LoVo (cell line): ENCODE measurements at regions not wholly inside any gene's neighbourhood (a gene's known extent, or its start where the extent isn't known, plus 50 kb on each side); places are given as distances from the start of the nearest gene placed in this dataset.

Experiments used
- DNase-seq: peaks from one replicate; pipeline ENCODE4 v3.0.0-alpha.2; 2016; ENCODE audit warnings: low spot score

DNA sequence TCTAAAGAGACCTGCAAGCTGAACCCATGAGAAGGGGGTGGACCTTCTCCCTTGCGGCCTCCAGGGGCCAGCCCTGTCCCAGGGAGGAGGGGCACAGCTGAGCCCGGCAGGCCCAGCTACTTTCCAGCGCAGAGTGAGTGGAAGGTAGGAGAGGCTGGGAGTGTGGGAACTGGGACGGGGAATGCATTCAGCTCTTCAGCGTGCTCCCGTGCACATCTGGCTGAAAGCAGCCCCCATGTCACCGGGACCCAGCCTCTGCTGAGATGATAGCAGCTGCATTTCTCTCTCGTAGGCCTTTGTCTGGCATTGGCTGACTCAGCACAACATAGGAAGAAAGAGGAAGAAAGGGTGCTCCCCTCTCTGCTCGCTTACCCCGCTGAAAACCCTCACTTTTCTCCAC lies 951.5 kb downstream of the TBC1D22A start:
- no peak for DNase-seq

DNA sequence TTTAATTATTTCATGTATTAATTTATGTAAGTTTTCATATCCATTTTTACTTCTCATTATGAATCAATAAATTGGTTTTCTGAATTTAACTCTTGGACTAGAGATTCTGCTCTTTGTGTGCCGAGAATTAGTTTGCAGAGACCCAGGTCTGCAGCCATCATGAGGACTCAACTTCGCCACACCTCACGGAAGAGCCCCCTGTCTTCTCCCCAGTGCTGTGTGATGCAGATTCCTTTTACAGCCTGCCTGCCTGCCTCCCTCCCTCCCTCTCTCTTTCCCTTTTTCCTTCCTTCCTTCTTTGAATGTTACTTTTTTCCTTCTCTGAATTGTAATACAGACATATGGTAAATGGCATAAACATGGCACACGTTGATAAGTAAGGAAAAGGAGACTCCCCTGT lies 947.7 kb downstream of the TBC1D22A start:
- DNase-seq = no peak

DNA sequence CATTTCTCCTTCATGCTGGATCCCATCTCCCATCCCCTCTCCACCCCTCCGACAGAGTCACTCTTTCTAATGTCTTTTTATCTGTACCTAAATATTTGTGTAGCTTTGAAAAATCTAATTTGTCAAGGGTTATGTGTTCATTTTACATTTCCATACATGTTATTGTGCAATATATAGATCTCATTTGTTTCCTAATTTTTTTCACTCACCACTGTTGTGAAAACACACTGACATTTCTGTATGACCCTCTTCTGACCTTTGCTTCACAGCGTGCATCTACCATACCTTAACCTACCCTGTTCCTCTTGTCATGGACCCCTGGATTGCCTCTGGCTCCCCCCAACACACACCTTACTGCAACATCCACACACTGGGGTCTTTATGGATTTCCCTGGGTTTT lies 942.9 kb downstream of the TBC1D22A start:
- no peak for DNase-seq

DNA sequence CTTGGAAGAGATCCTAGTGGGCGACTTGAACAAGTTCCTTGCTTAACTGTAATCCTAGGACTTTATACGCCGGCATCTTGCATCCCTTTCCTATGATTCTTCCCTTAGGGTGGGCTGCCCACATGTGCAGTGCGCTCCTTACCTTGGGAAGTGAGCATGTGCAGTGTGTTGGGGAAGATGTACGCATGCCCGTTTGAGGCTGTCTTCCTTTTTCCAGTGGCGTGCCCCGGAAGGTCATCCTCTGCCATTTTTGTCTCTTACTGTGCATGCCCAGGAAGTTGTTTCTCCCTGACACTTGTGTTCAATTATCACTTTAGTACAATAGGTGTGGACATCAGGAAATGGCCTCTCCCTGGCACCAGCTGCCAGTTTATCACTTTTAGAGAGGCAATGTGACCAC lies 936.5 kb downstream of the TBC1D22A start:
- DNase-seq = no peak

DNA sequence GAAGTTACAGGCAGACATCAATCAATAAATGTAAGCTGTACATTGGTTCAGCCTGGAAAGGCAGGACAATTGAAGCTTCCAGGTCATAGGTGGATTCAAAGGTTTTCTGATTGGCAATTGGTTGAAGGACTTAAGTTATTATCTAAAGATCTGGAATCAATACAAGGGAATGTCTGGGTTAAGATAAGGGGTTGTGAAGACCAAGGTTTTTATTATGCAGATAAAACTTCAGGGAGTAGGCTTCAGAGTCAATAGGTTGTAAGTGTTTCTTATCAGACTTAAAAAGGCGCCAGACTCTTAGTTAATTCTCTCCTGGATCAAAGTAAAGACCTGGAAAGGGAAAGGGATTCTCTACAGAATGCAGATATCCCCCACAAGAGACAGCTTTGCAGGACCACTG lies 935.4 kb downstream of the TBC1D22A start:
- no peak for DNase-seq

DNA sequence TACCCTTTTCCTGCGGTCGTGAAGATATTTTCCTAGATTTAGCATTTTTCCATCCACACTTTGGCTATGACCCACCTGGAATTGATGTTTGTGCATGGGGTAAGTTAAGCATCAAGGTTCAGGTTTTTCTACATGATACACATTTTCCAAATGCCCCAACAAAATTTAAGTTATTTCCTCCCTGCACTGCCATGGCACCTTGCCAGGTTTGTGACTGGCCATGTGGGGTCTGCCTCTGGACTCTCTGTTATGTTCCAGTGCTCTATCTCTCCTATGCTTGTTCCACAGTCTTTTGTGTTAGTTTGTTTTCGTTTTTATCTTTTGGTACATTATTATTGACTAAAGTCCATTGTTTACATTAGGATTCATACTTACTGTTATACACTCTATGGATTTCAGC lies 934.3 kb downstream of the TBC1D22A start:
- DNase-seq = no peak

DNA sequence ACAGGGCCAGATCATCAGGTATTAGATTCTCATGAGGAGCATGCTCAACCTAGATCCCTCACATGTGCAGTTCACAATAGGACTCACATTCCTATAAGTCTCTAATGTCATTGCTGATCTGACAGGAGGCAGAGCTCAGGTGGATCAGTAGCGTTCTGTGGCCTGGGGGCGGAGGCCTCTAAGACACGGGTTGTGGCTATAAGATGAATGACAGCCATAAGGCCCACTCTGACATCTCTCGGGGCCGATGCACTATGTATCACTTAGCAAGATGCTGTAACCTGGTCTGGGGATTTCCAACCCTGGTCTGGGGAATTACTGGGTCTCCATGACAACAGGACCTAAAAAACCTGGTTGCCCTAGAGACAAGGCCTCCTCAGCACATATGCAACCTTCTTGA lies 932.7 kb downstream of the TBC1D22A start:
- no peak for DNase-seq

DNA sequence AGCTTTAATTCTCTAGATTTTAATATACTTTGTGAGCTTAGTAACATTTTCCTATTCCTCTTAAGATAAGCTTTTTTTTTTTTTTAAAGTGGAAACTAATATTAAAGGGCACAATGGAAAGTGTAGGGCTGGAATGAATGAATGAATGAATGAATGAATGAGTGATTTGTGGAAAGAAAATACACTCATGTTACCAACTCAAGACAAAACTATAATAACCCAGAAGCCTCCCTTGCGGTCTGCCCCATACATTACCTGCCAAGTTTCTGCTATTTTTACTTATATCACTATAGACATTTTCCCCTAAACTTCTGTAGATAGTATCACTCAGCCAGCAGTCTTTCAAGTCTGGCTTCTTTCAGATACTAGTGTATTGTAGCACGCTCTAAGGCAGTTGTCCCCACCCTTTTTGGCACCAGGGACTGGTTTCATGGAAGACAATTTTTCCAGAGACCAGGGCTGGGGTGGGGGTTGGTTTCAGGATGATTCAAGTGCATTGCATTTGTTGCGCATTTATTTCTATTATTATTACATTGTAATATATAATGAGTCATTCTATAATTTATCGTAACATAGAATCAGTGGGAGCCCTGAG lies 932.2 kb downstream of the TBC1D22A start:
- no peak for DNase-seq

DNA sequence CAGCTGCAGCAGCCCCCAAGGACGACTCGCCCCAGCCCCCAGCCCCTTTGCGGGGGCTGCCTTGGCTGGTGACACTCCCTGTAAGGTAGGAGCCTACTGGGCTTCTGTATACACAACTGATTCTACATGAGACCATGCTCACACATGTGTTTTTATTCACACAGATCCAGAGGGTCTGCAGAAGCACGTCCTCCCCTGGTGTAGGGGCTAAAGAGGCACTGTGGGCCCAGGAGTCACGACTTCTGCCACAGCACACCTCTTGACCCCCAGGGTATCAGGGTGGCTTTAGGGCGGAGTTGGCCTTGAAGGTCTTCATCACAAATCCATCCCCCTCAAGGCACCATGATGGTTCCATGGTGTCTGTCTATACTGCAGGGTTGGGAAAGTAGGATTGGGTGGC lies 931.2 kb downstream of the TBC1D22A start:
- no peak for DNase-seq

DNA sequence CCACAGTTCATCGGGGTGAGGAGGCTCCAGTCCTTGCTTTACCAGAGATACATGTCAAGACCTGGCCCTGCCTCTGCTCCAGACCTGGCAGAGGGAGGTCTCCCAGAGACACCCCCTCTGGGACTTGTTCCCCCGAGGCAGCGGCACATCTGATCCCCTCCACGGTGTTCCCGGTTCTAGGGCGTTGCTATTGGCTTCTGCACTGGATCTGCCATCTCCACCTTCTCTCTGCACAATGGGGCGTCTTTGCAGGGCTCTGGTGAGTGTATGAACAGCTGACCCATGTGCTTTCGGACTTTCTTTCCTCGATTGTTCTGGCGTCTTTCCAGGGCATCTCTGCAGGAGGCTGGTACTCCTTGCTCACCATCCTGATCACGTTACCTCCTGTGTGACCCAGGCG lies 930.4 kb downstream of the TBC1D22A start:
- no peak for DNase-seq

DNA sequence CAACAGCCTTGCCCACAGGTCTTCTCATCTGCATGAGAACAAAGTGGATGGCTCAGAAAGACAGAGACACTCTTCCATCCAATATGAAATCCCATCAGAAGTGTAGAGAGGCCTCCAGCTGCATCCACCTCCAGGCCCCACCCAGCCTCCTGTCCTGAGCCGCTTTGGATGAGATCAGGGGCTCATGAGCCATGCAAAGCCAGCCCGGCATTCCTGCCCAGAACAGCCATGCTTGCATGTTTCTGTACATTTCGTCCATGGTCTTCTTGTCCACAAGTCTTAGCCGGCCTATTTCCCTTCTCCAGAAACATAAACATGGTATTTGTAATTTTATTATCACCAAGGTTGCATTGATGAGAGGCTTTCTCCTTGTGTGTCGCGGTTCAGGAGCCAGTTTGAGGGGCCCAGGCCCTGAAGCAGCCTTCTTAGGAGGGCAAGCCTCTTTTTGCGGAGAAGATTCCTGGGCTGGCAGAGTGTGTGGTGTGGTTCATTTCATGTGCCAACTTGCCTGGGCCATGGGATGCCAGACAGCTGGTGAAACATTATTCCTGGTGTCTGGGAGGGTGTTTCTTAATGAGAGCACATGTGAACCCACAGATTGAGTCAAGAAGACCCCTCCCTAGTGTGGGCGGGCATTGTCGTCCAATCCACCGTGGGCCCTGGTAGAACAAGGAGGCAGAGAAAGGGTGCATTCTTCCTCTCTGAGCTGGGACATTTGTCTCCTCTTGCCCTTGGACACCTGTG lies 928.9 kb downstream of the TBC1D22A start:
- DNase-seq = no peak

DNA sequence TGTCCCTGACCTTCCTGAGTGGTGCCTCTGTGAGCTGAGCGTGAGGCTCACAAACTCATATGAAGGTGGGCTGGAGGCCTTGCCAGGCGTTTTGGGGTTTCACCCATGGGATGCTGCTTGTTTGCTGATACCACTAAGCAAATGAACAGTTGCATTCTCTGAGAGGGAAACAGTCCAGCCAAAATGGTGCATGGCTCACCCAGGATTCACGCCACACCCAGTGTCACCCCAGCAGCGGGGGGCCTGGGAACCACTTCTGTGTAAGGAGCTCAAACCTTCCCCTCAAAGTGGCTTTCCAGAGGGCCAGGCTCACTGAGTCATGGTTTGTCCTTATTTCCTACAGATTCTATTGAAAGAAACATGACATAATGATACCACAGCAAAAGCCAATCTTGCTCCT lies 928.1 kb downstream of the TBC1D22A start:
- no peak for DNase-seq

DNA sequence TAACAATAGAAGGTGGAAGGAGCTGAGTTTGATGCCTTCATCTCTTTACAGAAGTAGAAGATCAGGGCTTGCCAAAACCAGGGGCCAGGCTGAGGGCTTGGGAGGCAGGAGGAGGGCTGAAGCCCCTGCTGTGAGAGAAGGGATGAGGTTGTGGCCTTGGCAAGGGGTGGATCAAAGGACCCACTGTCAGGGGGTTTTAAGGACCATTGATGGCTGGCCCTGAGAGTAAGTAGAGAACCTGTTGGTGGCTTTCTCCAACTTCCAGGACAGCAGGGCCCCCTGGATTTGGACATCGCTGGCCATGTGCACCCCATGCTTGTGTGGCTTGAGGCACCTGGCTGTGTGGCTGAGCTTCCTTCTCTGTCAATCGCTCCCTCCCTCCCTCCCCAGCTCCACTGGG lies 927.7 kb downstream of the TBC1D22A start:
- DNase-seq = no peak

DNA sequence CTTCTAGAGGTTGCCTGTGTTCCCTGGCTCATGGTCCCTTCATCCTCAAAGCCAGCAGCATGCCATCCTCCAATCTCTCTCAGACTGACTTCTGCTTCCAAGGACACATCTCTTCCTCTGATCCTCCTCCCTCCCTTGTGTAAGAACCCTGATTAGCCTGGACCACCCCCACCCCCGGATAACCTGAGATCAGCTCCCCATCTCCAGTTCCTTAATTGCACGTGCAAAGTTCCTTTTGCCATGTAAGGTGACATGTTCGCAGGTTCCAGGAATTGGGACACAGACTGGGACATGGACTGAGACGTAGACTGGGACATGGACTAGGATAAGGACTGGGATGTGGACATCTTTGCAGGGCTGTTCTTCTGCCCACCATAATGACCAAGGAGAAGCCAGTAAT lies 925.3 kb downstream of the TBC1D22A start:
- no peak for DNase-seq

DNA sequence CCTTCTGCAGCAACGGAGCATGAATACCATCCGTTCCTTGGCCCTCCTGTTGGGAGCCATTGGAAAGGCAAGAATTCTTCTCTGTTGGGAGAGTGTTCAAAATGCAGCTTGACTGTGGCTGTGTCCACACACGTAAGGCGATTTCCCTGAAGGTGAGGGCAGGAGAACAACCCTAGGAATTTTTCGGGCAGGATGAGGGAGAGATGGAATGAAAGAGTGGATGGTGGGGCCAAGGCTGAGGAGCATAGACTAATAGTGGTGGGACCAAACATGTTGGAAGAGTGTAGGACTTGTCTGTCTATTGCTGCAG lies 924.9 kb downstream of the TBC1D22A start:
- DNase-seq = no peak

DNA sequence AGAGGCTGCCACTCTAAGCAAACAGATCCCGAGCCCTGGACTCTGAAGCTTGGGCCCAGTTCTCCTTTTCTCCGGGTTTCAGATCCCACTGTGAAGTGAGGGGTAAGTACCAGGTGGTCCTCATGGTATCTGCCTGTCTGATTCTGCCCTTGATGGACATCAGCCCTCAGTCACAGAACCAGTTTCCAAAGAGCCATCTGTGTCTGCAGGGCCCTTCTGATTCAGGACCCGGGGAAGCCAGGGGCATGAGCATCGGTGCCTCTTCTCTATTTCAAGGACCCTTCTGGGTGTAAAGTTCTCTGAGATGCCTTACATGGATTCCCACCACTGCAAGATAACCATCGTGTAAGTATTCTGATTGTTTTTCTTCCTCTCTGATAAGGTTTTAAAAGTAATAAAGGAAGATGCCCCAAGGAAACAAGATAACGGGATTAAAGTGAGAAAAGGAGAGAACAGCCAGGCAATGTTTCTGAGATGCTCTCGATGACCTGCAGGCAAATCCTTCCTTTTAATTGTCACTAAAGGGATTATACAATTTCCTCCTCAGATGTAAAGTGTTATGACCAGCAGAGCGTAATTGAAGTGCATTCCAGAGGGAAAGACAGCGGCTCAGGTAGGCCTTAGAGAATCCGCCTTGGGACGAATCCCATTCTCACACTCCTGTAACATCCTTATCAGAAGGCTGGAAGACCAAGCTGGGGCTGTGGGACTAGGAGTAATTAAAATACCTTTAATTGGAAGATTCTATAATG lies 924.3 kb downstream of the TBC1D22A start:
- no peak for DNase-seq

DNA sequence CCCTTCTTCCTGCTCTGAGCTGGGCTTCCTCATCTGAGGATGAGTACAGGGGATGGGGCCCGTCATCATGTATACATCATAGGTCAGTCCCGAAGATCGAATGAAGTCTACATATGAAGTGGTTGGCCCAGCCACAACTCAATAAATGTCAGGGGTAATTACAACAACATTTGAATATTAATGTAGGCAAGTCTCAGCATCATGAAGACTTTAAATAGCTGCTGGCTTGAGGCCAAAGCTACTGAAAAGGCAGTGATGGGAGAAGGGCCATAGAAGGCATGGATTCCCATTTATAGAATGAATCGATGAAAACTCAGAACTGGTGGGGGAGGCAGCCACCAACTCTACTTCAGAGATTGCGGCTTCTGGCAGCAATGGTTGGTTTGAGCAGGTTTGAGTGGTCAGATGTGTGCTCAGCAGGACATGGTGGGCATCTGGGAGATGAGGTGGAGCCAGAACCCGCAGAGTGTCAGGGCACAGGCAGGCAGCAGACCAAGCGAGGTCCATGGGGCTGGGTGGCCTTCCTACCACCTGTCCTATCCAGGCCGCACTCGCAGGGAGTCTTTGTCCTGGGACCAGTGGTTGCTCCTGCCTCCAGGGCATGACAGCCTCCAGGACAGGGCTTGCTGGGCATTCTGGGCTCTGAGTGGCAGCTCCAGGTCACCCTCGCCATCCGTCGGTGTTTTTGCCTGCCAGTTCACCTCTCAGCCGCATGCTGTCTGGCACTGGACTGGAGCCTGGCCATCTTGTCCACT lies 919.1 kb downstream of the TBC1D22A start:
- DNase-seq = no peak

DNA sequence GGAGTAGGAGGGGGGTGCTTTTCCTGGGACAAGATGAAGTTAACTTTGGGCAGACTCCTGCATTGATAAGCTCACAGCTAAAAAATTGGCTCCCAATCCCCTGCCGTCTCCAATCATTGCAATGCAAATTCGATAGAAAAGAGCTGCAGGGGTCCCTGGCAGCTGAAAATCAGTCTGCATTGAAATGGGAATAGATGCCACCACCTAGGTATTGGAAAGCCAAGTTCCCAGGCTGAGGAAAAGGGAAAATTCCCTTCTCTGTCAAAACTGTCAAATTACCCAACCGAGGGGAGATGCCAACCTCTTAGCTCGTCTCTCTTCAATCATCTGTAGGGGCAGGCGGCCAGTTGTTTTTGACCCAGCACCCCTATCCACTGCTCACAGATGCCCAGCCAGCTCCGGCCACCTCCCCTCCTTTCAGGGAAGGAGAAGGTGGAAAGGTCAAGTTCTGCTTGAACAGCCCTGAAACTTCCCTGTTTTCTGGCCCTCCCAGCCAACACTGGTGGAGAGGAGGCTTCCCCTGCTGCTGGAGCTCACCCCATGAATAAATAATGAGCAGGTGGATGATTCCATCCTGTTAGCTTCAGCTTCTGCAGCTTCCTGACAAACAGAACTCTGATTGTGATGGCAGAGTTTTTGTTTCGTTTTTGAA lies 916.3 kb downstream of the TBC1D22A start:
- DNase-seq = no peak

DNA sequence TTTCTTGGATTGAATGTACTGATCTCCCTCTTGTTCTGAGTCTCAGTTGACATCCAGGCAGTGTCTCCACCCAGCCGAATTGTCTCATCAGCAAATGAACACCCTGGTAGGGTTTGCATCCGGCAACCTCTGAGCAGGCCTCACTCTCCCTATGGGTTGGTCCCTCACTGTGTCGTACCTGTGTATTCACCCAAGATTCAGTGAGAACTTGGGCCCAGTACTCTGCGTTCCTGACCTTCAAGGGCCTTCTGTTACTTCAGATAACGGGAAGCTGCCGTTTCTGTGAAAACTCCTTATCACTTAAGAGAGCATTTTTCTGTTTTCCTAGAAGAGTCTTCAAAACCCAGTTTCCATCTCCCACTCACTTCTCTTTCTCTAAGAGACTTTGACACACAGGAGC lies 915.6 kb downstream of the TBC1D22A start:
- no peak for DNase-seq

DNA sequence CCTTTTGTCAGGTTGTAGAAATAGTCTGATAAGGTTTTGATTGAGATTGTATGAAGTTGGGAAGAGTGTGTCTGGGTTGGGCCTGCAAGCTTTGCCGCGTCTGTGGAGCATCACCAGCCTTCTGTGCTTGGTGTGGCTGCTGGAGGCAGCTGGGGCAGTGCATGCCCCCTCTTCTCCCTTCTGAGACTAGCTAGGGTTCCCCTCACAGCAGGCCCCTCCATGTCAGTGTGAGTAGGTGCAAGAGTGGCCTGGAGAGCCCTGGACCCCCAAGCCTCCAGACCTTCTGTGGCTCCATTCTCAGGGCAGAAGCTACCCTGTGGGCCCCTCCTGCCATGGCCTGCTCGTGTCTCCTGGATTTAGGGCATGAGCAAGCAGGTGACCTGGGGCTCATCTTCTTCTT lies 914.2 kb downstream of the TBC1D22A start:
- no peak for DNase-seq

DNA sequence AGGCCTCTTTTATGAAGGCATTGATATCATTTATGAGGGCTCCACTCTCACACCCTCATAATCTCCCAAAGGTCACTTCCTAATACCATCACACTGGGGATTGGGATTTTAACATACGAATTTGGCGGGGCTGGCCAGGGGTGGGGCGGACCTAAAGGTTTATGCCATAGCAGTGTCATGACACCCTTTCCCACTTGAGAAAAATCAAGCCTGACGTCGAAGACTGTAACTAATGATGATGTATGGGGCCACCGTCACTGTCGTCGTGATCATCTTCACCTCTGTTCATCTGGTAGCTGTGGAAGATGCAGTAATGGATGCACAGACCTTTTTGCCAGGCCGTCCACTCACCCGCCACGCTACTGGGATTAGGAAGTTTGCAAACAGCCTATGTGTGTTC lies 912.1 kb downstream of the TBC1D22A start:
- DNase-seq = no peak

DNA sequence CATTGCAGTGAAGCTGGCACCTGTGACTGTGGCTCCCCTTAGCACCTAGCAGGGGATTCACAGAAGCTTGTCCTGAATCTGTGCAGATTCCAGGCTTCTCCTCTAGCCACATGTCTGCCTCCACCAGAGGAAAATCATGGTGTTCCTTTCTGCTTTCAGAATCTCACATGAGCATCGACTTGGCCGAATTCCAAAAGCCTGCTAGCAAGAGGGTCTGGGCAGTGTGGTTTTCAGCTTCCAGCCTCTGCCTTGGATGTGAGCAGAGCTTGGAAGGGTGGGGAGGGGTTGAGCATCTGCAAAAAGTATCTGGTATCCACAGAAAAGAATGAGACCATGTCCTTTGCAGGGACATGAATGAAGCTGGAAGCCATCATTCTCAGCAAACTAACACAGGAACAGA lies 911.1 kb downstream of the TBC1D22A start:
- DNase-seq = no peak
